Brain pericyte (primary cell): ENCODE measurements at regions not wholly inside any gene's neighbourhood (a gene's known extent, or its start where the extent isn't known, plus 50 kb on each side); places are given as distances from the start of the nearest gene placed in this dataset.

Source experiments
- DNase-seq: peaks from one replicate; pipeline ENCODE4 v3.0.0-alpha.2; 2012; ENCODE audit warnings: low read depth, low spot score

DNA sequence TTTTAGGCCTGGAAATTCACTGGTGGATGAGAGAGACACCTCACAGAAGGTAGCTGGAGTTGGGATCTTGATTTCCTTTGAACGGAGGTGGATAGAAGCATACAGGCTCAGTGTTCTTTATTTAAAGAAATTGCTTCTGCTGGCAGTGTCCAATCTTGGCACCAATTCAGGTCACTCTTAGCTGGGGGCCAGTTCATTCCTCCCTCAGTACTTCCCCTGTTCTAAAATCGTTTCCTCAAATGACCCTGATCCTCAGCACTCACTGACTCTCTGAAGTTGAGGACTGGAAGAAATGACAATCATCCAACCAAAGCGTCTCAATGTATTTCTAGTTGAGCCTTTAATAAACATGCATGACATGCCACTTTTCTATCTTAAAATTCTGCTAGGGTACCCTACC, 472.5 kb upstream of the BTBD3 start:
- no peak for DNase-seq

DNA sequence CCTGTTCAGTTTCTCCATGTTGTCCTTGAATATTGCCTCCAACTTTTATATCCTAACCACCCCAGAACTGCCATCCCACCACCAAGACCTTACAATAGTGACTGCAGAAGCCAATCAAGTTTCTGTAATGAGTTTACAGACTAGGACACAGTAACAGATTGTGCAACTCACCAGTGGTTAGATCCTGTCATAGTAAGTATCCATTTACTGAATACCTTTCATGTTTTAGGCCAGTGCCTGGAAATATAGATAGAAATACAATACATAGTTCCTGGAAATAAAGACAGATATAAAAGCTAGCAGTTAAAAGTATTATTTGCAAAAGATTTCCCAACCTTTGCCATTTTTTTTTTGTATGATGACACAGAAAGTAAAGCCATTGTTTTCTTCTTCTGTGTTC, 471.8 kb upstream of the BTBD3 start:
- no peak for DNase-seq

DNA sequence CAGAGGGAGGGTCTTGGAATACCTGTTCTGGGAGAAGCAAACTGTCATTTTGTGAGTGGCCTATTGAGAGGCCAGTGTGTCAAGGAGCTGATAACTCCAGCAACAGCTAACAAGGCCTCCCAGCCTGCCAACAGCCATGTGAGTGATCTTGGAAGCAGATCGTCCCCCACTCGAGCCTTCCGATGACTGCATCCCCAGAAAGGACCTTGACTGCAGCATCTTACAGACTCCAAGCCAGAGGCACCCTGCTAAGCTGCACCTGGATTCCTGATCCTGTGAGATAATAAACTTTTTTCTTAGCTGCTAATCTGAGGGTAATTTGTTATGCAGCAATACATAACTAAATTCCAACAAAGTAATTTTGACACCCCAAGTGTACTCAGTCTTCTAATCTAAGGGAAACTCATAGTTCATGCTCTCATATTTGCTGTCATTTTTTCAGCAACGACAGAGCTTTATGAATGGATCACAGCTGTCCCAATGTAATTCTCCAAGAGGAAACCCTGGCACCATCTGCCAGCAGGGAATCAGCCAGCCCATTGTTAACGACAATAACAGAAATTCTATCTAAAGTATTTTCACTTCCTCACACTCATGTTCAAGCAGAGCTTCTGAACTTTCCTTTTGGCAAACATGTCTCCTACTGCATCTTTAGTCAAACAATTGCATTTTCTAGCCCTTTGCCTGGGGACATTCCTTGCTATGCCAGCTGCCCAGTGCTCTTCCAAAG, 470.2 kb upstream of the BTBD3 start:
- DNase-seq: no peak

DNA sequence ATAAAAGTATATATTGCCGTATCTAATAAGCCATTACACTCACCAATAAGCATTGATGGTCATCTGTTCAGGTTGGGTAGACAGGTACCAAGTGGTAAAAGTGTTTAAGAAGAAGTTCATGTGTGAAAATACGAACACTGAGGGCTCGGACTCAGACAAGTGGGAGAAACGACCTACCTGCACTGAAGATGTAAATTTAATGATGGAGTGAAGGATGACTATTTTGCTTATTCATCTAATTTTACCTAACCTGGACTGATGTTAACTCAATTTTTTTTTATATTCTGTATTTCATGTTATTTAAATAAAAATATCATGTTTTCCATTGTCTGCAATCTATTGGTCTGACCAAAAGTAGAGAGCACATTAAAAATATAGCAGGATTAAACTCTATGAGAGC, 469.1 kb upstream of the BTBD3 start:
- no peak for DNase-seq

DNA sequence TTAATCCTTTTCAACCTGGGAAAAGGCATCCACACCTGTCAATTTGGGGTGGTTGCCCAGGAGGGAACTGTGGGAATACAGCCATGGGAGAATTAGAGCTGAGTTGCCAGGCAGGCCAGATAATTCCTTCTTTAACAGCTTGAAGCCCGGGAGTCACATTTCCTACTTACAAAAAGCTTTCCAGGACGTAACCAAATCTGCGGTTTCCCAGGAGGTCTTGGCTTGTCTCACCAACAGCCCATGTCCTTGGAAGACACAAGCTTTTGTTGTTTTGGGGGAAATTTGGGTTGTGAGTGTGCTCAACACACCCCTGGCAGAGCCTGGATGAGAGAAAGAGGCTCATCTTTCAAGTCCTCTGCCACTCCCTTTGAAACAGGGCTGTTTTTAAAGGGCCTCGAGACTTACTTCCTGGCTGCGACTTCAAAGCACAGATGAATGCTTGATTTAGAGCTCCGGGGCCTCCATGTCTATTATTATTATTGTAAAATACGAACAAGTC, 465.9 kb upstream of the BTBD3 start:
- no peak for DNase-seq

DNA sequence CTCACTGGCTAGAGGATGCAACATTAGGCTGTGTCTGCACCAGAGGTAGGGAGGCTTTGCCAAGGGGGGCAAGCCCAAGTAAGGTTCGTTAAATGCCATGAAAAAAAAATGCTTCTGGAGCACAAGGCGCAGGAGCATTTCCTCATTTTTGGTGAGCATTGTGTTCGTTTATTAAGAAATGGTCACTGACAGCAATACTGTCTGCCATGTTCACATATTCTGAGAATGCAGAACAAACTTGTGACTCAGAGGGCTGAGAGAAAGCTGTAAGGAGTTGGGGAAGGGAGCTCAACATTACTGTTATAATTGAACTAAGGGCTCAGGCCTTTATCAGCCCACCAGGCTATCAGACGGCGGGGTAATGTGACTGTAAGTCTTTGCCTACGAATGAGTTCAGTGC, 465.4 kb upstream of the BTBD3 start:
- DNase-seq: no peak

DNA sequence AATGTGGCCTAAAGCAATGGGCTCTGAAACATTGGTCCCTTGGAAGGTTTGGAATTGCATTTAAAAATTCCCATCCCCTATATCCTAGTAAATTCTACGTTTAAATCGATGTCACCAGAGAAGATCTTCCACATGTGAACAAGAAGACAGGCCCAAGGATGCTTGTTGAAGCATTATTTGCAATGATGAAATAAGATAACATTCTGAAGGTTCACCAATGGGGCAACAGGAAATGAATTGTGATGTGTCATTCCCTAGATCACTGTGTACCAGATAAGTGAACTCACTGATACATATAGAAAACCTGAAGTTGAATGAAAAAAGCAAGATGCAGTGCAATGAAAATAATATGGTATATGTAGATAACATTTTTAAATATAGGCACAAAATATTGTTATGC, 464.3 kb upstream of the BTBD3 start:
- no peak for DNase-seq

DNA sequence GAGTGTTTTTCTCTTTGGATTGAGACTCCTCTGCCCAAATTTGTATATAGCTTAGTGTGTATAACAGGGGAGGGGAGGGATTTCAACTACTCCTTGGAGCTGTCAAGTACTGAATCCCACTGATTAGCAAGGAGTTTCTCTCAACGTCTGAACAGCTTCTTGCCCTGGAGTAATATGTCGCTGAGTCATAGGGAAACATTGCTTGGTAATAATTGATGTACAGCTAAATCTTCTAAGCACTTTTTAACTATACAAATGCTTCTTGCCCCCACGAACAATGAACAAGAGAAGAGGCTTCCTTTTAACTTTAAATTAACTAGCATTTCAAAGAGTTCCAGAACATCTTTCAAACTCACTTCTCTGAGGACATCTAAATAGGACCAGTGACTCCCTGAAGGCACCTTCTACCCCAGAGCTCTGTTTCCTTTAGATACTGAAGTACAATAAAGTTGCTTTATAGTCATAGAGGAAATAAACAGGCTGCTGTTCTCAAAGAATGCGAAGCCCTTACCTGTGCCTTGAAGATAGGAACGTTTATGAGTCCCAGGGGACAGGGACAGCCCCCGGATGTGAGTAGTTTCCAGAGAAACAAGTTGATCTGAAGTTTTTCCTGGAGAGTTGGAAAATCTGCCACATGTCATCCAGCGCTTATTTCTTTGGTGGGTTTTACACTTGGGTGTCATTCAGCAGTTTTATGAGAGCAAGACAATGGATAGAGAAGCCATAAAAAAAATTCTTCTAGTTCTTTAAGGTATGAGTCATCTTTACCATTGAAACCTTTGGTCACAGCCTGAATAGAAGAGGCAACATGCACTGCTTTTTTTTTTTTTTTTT, 462.5 kb upstream of the BTBD3 start:
- no peak for DNase-seq

DNA sequence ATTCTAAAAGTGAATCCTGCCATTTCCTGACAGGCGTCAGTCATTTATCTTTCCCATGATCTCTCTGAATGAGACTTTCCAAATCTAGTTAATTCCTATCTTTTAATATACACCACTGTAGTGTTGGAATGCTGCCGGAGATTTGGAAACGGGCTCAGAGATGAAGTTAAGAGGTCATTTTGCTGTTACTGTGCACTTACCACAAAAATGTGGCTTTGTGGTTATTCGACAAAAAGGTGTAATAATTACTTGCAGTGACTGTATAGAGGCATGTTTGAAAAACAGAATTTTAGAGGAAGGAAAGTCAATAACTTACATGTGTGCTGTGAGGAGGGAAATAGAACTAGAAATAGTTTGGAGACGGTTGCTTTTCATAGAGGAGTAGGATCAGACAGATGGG, 460.2 kb upstream of the BTBD3 start:
- DNase-seq: no peak

DNA sequence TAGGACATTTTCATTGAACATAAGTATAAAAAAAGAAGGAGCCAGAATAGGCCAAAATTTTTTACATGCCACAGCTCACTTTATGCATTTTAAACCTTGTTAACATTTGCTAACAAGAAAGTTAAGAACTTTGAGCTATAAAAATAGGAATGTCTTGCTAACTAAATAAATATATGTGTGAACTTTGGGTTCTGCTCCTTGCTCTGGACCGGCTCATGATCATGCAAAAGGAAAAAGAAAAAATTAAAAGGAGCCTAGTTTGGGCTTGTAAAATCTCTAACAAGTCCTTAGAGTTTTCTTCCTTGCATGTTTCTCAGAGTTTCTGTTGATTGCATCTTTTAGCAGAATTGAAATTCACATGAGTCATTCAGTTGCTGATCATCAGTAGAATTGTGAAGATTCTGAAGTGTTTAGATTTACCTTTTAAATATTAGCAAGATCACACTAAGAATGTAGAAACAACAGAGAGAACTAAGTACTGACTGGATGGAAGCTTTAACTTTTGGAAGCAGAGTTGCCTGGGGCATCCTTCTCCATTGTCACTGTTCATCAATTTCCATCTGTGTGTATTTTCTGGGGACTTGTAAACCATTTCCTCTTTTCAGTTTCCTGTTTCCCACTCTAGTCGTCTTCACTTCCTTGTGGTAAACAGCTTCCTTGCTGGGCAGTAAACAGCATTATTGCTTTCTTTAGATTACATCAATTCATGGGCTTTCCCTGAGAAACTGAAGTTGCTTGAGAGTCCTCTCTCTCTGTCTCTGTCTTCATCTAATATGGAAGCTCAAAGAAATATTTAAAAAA, 458.4 kb upstream of the BTBD3 start:
- DNase-seq: no peak

DNA sequence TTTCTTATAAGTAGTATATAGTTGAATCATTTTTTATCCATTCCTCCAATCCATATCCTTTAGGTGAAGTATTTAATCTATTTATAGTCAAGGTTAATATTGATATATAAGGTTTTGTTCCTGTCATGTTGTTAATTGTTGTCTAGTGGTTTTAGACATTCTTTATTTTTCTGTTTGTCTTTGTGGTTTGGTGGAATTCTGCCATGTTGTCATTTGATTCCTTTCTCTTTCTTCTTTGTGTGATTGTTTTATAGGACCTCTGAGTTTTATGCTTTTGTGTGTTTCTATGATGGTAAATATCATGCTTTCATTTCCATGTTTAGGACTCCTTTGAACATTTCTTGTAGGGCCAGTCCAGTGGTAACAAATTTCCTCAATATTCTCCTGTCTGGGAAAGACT, 450.3 kb upstream of the BTBD3 start:
- DNase-seq: no peak

DNA sequence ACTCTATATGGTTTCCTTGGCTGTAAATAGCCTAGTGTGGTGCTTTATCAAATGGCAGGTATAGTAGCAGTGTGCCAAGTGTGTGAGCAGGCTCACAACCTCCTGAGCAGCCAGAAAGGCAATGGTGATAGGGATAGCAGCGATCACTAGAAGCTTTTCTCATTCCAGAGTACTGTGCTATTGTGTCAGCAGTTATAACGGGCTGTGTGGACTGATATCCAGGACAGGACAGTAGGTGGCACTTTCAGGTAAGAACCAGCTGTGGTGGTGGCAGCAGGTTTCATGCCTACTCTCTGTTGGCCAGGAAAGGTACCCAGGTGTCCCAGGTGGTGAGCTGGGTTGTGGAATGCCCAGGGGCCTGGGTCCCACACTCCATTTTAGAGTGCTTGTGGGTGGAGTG, 448.8 kb upstream of the BTBD3 start:
- no peak for DNase-seq

DNA sequence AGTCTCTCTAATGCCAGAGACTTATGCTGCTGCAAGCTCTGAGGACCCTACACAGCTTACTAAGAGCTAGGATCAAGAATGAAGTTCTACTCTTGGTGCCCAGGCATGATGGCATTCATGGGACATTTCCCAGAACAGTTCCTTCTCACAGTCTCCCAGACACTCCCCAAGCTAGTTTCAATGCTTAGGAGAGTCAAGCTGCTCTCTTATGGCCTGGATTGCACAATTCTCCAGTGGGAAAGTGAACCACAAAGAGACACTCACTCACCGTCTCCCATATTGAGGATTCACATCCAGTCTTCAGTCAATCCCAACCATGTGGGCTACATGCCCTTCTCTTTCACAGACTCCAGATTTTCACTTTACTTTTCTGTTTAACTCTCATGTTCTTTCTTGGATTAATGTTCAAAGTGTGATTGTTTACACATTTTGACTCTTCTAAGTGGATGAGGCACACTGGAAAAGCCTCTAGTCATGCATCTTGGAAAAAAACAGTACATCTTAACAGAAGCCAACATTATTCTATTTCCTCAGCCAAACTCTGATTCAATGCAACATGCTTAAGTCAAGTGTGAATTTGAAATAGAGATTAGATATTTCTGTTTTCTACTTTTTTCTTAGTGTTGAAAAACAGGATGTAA, 447.8 kb upstream of the BTBD3 start:
- no peak for DNase-seq

DNA sequence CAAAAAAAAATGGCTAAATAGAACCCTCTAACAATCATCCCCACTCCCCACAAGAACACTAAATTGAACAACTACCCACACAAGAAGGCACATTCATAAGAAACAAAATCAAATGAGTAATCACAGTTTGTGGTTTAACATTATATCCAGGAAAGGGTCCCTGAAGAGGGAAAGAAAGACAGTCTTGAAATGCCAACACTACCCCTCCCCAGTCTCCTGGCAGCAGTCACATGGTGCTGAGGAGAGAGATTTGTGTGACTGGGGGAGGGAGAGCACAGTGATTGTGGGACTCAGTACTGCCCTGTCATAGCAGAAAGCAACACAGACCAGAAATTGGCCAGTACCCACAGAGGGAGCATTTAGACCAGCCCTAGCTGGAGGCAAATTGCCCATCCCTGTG, 443.7 kb upstream of the BTBD3 start:
- DNase-seq: no peak

DNA sequence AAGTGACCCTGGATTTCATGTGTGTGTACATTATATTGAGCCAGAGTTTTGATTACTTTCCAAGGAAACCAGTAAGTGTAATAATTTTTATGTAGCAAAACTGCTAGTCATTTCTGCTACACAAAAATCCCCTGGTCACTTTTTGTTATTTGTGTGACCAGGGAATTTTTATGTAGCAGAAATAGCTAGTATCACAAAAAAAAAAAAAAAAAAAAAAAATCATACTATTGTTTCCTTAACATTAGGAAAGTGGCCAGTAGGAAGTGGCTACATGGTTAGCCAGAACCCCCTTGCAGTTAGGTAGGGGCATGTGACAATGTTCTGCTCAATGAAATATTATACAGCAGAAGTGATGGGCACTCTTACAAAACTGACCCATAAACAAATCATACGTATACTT, 434.0 kb upstream of the BTBD3 start:
- DNase-seq: no peak

DNA sequence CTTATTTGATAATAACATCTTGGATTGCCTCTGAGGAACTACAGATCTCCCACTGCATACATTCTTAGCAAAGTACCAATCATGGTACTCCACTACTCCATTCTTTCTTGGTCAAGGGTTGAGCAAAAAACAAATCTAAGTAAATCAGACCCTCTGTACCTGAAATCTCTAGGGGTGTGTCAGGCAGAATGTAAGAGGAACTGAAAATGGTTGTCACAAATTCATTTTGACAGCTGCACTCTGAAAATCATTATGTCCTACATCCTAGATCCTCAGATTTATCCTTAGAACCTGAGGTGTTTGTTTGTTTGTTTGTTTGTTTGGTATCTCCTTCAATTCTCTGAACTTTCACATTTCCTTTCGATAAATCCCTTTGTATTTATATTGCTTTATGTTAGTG, 433.2 kb upstream of the BTBD3 start:
- DNase-seq: no peak

DNA sequence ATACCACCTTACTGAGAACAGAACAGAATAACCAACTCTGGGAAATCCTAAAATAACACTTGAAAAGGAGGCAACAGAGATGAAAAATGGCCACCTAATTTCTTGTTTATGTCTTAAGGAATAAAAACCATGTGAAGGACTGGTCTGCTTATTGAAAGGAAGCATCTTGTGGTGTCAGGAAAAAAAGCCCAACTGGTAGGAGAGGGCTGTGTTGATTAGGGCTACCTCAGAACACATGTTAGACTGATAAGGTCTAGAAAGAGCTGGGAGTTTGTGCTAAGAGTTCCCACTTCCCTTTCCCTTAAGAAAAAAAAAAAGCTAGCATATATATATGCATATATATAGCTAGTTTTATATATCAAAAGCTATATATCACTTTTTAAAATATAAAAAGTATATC, 425.3 kb upstream of the BTBD3 start:
- no peak for DNase-seq

DNA sequence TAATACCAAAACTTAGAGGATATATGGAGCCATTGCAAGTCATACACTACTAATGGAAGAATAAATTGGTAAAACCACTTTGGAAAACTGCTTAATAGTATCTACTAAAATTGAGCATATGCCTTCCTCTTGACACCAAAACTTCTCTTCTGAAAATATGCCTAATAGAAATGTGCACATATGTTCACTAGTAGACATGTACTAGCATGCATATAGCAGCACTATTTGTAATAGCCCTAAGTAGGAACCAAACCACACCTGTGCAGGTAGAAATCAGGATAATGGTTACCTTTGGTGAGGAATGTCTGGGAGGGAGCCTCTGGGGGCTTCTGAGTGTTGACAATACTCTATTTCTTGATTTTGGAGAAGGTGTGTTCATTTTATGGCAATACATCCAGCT, 424.8 kb upstream of the BTBD3 start:
- DNase-seq: no peak

DNA sequence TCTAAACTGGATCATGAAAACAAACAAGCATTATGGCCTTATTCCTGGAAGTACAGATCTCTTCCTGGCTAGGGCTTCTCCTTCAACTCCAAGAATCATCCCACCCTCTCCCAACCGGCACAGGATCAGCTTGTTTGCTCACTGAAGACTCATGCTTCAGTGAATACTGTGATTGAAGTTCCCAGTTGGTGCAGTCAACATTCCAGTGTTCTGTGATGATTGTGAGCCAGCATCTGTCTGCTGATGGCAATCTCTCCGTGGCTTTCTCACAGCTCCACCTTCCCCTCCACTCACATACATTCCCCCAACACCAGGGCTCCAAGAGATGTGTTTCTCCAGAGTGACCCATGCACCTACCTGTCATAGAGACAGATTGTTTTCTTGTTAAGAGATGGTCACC, 421.3 kb upstream of the BTBD3 start:
- no peak for DNase-seq

DNA sequence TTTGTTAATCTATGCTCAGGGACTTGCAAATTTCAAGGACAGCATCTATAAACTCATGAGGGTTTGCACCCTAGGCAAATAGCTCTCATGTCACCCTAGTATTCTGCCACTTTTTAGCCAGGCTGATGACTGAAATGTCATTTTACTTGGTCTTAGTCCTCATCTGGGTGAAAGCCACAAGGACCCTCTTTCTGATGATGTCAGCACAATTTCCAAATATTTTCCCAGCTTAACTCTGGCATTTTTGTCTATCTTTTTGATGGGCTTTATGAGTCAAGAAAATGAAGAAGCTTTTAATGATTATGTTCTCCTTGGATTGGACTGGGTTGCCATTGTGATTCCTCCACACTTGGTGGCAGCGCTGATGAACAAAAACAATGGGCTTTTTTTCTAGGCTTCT, 420.1 kb upstream of the BTBD3 start:
- DNase-seq: no peak

DNA sequence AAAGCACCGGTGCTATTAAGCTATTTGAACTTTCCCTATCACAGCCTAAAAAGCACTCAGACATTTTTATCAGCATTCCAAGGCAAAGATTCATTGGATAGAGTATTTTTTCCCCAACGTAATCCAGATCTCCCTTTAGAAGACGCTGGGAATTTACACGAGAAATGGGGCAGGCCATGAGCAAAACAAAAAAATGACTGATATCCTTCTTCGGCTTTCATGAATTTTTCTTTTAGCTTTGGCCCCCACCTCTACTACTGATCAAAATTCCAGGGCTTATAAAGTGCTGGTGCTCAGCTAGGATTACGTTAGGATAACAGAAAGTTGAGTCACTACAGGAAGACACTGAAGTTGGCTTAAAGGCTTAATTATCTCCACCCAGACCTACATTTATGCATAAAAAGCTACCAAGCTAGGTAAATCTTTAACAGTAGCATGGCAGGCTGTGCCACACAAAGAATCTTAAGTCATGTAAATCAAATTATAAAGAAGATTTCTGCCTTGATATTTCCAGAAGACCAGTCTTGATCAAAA, 418.5 kb upstream of the BTBD3 start:
- DNase-seq: no peak

DNA sequence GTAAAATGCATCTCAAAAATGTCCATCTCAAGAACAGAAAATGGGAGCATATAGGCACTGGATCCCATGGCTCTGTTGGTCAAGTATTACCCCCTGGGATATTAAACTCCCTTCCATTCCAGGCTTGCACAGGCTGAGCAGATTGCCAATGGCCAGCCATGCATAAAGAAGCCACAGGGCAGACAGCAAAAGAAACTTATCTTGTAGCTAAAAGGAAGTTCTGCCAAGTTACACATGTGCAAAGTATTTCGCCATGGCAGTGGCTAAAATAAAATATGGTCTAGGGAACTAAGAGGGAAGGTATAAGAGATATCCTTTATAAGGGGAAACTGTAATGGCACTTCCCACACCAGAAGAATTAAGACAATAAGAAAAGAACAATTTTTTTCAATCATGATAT, 415.6 kb upstream of the BTBD3 start:
- DNase-seq: no peak
